Testis (tissue), 2 donors: ENCODE measurements at regions not wholly inside any gene's neighbourhood (a gene's known extent, or its start where the extent isn't known, plus 50 kb on each side); places are given as distances from the start of the nearest gene placed in this dataset.
"Not testable (repeated sequence)": the region's sequence is repeated elsewhere in the genome, so short reads cannot be mapped to it uniquely, and the experiment has no call there.

Source experiments
- CTCF ChIP-seq, 3 experiments: fragments of 450-650 bp in 2 of 3; fragments of 200-600 bp in 1 of 3; sonication (generic) in 1 of 3; IDR thresholded peaks; one replicate each; pipeline ENCODE4 v1.5.1; 2016 to 2019; ENCODE audit warnings: antibody characterized with exemption in 3 of 3, mild to moderate bottlenecking in 2 of 3, moderate library complexity in 1 of 3
- POLR2A ChIP-seq: fragments of 450-650 bp; IDR thresholded peaks from one replicate; pipeline ENCODE4 v1.6.1; 2017; ENCODE audit warnings: antibody characterized with exemption, mild to moderate bottlenecking, moderate library complexity

GRCh38 chr7:150035769-150036168 lies 162.0 kb downstream of the ATP6V0E2 start:
- TF ChIP-seq CTCF (IDR thresholded peaks at IDR 0.05); POLR2A: not testable (repeated sequence)
